ENCODE measurements at regions not wholly inside any gene's neighbourhood (a gene's known extent, or its start where the extent isn't known, plus 50 kb on each side); places are given as distances from the start of the nearest gene placed in this dataset.

DNA sequence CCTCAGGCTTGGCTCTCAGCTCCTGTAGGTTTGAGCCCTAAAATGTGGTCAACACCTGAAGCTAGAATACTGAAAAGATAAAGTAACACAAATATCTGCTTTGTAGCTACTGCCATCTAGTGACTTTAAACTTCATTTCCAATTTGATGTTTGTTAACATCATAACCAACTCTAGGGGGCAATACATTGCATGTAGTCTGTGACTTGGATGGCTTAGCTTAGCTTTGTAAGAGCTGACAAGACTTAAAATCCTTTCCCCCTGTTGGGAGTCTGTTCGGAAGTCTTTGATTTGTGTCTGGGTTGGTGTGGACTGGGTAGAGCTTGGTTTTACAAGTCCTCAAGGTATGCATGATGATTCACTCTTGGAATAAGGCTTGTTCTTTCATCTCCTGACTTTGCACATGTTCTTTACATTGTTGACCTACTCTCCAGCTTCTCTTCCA lies 51.7 kb downstream of the SCN11A start:
- peak; percentile 4 for DNase-seq

DNA sequence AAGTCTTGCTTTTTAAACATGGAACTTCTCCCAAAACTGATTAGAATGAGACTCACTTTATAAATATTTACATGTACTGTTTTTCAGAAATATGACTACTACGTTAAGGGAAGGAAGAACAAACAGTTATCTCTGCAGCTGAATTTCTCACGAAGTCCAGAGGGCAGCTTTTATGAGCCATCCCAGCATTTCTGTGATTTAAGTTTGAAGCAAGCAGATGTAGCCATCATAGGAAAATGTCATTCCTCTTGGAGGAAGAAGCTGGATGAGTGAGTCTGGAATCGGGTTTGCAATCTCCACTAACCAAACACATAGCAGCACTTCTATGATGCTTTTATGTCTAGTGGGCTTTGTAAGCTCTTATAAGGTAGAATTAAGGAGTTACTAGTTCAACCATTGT lies 53.7 kb downstream of the SCN11A start:
- no peak for DNase-seq

DNA sequence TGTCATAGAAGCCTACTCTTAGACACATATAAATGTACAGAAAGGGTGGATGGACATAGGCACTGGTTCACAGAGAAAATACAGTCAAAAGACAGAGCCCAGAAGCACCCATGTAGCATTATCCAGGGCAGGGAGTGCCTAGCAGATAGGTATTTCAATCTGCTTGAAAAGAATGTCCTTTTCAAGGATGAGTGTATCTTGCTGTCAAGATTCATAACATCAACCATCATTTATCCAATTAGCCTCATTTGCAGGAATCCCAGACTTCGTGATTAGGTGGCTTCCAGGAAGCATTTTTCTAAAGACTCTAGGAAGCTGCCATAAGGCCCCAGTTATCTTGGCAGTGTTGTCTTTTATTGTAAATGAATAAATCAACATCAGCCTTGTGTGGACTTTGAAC lies 55.6 kb downstream of the SCN11A start:
- no peak for DNase-seq

DNA sequence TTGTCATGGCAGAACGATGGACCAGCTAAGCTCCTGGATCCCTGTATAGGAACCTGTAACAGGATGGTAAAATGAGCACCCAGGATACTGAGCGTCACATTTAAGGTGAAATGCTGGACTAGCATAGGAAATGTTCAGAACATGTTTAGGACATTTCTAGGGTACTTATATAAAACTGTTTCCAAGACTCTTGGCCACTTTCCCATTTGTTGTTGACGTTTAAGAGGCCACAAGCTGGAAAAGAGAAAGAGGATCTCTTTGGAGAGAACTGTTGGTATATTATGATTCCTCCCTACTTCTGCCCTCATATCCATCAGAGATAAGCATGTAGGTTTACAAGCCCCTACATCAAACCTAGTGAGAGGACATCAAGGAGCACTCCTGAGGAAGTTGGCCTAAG lies 57.5 kb downstream of the SCN11A start:
- no peak for DNase-seq

DNA sequence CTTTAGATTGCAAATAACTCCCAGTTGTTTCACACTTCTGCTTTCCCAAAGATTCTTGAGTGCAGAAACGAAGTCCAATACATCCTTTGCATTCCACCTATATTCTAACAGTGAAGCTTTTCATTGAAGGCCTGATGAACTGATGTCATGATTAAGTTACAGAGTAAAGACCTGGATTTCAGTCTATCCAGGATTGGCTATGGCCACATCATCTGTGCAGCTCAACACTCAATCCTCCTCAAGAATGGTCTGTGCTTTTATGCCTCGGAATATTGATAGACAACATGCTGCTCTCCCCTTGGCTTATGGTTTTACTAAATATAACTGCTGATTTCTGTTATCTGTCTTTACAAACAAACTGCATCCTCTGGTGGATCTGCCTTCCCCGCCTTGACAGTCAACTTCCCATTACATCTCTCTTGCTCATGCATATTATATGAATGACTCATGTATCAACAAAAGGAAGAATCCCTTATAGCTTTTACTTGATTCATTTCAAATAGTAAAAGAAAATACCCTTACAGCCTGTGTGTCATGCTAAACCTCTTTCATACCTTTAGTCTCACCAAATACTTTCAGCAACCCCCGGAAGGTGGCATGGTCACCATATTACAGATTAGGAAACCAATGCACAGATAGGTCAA lies 59.5 kb downstream of the SCN11A start:
- no peak for DNase-seq

DNA sequence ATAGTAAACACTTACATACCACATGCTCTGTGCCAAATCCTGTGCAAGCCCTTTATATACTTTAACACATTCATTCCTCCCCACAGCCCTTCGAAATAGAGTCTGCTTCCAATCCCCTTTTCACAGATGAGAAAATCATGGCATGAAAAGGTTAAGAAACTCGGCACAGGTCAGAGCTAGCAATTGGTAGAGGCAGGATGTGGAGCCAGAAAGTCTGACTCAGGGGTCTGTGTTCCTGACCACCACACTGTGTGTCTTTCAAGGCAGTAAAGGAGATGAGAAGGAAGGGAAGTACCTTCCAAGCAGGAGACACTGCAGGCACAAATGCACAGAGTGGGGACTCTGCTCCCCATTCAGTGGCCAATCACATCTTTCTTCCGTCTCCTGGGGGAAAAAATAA lies 61.1 kb downstream of the SCN11A start:
- no peak for DNase-seq

DNA sequence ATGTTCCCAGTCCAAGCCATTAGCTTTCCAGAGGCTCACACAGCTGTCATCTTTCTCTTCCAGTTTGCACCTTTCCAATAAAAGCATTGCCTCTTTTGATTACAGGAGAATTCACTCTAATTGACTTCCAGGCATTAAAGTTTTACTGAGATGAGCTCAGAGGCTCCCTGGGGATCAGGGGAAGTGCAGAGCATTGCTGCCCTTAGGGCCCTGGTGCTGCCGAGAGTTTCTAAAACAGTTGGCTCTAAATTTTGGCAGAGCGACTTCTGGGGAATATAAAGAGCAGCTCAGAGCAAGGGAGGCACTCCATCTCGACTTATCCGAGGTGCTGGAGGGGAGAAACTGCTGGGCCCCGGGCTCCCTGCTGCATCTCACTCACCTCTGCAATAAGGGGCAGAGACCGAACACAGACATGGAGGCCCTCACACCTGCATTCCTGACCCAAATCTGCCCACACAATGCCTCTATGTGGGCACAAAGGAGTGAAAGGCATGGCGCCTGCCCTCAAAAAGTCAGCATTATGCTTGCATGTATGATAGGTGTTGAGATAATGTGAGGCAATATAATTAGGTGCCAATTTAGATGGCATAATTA lies 61.7 kb downstream of the SCN11A start:
- no peak for DNase-seq

DNA sequence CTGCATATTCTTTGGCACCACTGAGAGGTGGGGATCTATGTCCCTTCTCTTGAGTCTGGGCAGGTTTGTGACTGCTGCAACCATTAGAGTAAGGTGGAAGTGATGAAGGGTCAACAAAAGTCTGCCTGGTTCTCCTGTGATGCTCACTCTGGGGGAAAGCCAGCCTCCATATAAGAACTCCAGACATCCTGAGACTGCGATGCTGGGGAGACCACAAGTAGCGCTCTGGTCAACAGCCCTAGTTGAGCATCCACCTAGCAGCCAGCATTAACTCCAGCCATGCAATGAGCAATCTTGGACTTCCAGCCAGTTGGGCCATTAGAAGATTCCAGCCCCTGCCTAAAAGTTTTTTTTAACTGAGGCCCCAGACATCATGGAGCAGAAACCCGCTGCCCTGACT lies 62.8 kb downstream of the SCN11A start:
- DNase-seq = no peak

DNA sequence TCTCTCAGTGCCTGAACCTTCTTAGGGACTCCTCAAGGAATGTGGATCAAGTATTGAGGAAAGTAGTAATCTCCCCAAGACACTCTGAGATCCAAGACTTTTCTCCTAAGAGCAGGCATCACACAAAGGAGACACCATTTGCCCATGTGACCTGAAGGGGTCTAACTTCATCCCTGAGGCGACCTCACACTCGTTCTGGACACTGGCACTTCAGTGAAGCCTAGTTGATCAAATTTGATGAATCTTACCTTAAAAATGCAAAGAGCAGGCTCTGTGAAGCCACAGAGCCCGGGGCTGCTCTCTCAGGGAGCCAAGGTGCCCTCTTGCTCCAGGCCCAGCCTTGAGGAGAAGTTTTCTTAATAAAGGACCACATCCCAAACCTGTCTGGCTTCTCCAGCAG lies 64.3 kb downstream of the SCN11A start:
- no peak for DNase-seq

DNA sequence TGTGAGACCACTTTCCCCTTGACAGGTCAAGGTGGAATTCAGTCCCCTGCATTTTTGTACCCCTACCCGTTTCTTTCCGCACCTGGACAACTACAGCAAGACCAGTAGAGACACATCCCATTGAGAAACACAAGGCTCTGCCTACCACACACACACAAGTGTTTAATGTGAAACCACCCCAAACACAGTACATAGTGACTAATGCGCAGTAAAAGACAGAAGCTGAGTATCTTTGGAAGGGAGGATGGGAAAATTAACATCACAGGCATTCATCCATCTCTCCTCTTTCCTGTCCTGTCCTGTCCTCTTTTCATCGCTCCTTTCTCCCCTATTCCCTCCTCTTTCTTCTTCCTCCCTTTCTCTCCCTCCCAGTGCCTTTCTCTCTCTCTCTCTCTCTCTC lies 64.8 kb downstream of the SCN11A start:
- no peak for DNase-seq

DNA sequence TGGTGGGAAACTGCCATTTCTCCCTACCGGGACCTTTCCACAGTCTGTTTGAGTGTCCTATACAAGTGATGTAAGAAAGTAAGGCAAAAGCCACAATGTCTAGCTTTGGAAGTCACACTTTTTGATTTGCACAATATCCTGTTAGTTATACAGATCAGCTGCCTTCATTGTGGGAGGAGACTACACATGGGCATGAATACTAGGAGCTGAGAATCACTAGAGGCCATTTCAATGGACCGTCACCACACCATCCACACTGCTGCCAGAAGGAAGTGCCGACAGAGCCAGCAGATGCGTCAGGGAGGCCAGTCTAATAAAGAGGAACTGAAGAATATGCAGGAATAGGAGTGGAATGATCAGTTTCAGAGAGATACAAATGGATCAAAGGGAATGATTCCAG lies 65.8 kb downstream of the SCN11A start:
- no peak for DNase-seq

DNA sequence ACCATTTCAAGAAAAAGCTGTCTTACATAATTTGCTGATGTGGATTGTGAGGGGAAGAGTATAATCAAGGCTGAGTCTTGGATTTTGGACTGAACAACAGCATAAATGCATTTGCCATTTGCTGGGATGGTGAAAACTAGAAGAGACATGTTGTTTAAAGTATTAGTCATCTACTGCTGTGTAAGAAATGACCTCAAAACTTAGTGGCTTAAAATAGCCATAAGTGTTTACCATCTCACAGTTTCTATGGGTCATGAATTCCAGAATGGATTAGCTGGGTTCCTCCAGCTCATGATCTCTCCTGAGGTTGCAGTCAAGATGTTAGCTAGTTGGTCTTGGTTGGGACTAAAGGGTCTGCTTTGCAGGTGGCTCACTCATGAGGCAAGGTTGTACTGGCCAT lies 66.2 kb downstream of the SCN11A start:
- DNase-seq = no peak

DNA sequence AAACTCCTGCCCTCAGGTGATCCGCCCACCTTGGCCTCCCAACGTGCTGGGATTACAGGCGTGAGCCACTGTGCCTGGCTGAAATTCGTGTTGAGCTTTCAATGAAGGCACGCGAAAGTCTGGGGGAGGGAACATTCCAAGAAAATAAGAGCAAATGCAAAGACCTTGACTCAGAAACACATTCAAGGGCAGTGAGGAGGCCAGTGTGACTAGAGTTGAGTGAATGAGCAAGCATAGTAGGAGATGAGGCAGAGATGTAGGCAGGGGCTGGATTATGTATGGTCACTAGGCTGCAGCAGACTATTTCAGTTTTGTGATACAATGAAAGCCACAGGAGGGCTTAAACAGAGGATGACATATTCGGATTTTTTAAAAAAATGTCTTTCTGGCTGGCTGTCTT lies 67.0 kb downstream of the SCN11A start:
- DNase-seq = no peak

DNA sequence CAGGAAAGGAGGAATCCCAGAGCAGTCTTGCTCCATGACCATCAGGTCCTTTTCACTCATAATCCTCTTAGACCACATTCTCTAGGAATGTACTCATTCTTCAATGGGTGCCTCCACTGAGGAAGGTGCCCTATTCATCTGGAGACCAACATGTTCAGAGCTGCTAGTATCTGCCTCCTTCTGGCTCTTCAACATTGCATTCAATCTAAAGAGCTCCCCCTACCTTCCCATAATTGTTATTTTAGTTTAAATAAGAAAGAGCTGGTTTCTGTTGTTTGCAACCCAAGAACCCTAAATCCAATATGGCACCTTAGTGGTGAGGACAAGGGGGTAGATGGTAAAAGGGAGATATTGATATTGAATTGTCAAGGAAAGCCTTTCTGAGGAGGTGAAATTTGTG lies 67.6 kb downstream of the SCN11A start:
- no peak for DNase-seq

DNA sequence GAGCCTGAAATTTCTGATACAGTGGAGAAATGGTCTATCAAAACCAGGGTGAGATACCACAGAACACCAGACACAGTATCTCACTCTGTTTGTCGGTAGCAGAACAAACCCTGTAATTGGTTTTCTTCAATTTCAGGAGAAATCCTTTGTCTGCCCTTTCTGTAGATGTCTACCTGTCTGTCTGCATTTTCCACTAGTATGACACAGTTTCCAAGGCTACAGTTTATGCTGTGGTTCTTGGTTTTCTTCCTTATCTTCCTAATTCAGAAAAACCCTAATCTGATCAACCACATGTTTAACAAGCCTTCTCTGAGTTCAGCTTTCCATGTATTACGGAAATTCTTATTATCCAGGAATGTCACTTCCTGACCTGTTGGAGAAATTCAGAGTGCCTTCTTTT lies 70.8 kb downstream of the SCN11A start:
- DNase-seq = no peak

DNA sequence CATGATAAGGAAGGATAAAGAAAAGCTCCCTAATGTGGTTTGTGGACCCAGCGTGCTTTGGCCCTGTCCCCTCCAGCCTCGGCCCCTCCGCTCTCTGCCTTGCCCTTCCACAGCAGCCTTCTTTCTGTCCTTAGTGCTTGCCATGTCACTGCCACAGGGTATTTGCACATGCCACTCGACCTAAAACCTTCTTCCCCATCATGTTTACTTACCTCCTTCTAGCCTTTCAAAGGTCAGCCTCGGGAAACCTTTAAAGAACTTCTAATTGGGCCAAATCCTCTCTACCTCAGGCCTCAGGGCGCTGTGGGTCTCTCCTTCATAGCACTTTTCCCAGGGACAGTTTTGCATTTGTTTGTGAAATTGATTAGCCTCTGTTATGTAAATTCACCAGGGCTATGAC lies 73.0 kb downstream of the SCN11A start:
- no peak for DNase-seq

DNA sequence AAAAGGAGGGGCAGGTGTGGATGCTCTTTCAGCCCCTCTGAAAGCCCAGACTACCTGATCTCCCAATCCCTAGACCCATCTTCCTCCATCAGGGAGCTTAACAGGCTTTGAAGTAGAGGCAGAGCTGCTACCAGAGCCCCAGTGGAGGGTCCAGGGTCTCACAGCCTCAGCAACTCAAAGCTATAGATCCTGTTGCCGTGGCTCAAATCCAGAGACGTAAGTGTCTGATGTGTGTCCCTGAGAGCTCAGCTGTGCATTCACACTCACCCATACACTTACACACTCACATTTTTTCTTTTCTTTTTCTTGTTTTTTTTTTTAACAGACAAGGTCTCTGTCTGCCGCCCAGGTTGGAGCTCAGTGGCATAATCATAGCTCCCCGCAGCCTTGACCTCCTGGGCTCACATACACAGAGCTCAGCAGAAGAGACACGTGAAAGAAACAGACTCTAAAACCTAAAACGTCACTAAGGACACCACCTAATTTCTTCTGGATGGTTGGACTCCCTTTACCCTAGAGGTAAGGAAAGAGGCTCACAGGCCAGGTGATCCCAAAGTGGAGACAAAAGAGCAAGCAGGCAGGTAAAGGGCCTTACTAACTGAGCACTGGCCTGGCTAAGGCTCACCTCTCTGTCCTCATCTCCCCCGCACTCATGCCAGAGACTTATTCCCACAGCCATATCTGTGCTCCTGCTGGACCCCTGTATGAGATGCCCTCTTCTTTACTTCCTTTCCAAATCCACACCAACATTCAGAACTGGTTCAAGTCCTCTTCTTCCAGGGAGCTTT lies 80.7 kb downstream of the SCN11A start:
- DNase-seq = no peak

DNA sequence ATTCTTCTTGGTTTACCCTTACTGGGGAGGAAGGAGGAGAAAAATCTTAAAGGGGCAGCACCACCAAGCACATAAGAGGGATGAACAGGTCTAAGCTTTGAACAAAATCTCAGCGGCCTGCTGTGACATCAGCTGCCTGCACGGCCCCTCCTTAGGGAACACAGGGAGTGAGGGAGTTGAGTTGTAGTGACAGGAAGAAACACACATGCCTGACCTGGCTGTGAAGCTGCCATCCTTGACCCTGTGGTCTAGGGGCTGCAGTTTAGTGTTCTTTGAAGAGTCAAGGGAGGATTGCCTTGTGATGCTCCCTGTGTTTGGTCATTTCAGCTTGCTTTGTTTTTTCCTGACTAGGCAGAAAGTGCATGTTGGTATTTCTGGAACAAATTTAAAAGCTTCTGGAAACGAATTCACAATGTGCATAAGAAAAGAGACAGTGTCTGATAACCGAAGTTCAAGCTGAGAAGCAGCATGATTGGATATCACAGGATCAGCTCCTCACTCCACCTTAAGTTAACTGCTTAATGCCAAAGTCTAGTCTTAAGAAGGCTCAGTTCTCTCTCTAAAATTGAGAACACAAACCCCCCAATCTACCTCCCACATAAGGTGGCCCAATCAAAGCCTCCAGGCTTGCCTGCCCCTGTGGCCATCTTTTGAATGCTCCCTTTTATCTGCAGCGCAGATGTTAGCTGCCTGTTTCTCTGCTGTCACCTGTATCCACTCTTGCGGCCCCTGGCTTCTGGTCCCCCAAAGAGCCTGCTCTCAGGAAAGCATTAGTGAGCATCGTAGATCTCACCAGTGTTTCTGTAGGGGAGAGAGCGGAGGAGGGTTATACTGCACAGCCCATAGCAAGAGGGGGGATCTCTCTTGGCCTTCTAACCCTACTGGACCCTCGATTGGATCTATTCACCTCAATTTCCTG lies 82.2 kb downstream of the SCN11A start:
- no peak for DNase-seq

DNA sequence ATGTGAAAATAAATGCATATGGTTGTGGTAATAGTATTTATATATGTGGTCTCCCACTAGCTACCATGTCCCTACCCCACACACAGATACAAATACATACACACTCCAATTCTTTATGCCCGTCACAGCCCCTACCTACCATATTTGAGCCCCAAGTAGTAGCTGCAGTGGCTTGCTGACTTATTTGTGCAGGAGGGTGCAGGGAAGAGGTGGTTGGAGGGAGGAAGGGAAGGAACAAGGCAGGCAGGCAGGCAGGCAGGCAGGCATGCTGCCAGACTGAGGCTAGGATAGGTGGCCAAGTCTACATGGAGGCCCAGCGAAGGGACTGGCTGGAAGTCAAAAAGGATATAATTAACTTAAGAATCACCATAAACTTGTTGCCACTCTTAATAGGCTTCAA lies 82.9 kb downstream of the SCN11A start:
- no peak for DNase-seq

DNA sequence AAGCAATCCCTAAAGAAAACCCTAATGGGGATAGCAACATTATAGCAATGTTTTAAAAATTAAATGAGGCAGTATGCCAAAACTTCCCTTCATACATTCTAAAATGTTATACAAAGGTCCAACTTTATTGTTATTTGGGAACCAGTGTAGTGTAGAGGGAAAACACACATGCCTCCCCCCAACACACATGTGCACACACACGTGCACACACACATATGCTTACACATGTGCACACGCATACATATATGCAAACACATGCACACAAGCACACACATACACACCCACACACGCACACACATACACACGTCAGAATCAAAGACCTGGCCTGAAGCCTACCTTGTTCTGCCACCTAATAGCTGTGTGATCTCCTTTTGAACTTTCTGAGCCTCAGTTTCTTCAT lies 83.3 kb downstream of the SCN11A start:
- no peak for DNase-seq

DNA sequence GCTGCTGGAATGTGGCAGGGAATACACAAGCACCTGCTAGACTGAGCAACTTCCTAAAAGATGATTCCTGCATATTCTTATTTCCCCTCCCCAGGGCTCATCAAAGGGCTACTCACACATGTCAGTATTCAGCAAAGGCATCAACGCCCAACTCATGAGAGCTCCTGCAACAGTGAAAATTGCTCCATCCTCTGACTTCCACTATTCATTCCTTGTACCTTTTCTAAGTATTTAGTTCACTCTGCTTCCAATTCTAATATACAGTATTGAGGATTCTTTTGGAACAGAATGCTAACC lies 84.1 kb downstream of the SCN11A start:
- no peak for DNase-seq

DNA sequence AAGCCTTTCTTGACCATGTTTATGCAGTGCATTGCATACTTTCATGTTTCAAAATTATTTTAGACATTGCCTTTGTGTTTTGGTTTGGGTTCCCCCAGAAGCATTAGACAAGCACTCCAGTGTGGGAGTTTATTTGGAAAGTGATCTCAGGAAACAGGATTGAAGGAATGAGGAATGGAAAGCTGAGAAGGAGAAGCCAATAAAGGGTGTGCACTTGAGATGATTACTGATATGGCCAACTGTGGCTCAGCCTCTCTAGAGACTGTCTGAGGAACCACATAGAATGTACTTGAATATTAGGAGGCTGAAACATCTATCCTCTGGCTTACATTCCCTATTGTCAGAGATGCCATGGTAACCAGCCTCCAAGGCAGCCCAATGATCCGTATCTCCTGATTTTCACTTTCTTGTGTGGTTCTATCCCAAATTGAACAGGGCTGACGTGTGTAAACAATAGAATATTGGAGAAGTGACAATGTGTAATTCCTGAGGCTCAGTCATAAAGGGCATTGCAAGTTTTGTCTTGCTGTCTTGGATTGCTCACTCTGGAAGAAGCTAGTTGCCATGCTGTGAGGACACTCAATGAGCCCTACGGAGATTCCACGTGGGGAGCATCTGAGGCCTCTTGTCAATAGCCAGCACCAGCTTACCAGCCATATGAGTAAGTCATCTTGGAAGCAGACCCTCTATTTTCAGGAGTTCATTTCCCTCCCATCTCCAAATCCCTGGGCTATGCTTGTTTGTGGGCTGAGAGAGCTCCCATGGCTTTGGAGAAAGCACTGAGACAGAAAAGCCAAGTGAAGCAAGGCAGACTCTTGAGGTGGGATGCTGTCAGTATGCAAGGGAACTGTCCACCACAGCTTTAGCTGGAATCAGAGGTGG lies 84.7 kb downstream of the SCN11A start:
- DNase-seq = no peak

All from hindlimb muscle (tissue), 1 donor.